Fibroblast of mammary gland (primary cell): ENCODE measurements at regions not wholly inside any gene's neighbourhood (a gene's known extent, or its start where the extent isn't known, plus 50 kb on each side); places are given as distances from the start of the nearest gene placed in this dataset.

Source experiments
- DNase-seq: peaks from one replicate; pipeline ENCODE4 v3.0.0-alpha.2; 2010; ENCODE audit warnings: low read depth
- H3K4me3 ChIP-seq: 2 replicates; pipeline ENCODE4 v1.5.1; 2011; ENCODE audit warnings: low read depth, mild to moderate bottlenecking, low read length, moderate library complexity; ENCODE audit not compliant: control insufficient read depth
- TF ChIP-seq, protein P1 (sequence below): conservative IDR thresholded peaks from 2 replicates; pipeline ENCODE4 v1.5.1; 2011; ENCODE audit warnings: low read depth, low read length, inconsistent platforms; ENCODE audit not compliant: control insufficient read depth, insufficient read depth

DNA sequence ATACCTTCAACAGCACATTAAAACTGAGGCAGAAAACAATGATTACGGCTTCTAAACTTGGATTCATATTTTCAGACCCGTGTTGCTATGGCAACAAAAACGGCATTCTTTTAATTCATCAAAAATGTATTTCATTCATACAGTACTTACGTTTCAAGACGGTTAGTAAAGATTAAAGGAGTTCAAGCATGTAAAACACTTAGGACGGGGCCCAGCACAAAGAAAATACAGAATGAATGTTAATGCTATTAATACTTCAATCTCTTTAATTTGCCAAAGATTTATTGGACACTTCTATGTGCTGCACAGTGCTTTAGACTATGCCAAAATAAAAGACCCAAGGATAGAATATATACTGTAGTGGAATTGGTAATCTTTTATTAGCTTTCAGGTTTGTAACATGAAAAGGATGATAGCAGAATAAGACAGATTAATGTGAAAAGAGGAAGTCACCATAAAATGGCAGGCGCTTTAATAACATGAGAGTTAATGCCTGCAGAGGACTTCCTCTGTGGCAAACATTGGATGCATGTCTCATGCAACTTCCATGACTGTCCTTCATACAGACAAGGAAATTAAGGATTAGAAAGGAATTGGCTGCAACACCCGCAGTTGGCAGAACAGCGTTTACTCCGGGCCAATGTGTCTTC lies 201.6 kb upstream of the KLF6 start:
- TF ChIP-seq, protein P1, sequence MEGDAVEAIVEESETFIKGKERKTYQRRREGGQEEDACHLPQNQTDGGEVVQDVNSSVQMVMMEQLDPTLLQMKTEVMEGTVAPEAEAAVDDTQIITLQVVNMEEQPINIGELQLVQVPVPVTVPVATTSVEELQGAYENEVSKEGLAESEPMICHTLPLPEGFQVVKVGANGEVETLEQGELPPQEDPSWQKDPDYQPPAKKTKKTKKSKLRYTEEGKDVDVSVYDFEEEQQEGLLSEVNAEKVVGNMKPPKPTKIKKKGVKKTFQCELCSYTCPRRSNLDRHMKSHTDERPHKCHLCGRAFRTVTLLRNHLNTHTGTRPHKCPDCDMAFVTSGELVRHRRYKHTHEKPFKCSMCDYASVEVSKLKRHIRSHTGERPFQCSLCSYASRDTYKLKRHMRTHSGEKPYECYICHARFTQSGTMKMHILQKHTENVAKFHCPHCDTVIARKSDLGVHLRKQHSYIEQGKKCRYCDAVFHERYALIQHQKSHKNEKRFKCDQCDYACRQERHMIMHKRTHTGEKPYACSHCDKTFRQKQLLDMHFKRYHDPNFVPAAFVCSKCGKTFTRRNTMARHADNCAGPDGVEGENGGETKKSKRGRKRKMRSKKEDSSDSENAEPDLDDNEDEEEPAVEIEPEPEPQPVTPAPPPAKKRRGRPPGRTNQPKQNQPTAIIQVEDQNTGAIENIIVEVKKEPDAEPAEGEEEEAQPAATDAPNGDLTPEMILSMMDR: no peak
- DNase-seq: no peak
- H3K4me3 ChIP-seq: no peak overlapping the region

DNA sequence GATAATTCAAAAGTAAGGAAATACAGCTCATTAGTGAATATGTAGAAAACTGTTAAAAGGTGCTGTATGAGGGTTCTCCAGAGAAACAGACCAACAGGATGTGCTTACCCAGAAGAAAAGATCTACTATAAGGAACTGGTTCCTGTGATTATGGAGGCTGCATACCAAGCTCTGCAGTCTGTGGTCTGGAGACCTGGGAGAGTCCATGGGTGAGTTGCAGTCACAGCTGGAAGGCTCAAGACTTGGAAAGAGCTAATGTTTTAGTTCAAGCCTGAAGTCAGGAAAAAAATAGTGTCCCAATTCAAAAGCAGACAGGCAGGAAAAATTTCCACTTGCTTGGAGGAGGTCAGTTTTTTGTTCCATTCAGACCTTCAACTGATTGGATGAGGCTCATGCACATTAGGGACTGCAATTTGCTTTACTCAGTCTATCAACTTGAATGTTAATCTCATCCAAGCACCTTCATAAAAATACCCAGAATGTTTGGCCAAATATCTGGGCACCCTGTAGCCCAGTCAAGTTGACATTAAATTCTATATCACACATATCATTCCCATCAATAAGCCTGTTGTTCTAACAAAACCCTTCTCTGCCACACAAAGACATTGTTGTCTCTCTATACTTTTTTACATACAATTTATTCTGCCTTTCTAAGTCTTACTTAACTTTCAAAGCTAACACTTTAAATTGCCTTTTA lies 197.9 kb upstream of the KLF6 start:
- no peak for DNase-seq
- H3K4me3 ChIP-seq: no peak overlapping the region
- TF ChIP-seq, protein P1: no peak

DNA sequence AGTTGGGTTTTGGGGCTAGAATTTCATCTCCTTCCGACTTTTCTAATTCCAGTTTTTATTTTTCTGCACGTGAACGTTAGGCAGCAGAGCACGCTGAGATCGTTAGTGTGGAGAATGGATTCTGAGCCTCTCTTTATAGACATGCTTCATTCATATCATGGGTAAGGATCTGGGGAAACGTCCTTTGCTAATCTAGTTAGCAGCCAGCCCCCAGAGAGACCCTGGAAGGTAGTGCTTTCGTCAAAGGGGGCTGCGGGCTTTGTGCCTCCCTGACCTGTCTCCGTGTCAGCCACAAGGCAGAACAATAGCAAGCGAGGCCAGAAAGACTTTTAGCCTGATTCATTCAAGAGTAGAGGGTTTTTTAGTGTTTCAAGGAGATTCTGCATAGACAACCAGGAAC lies 196.3 kb upstream of the KLF6 start:
- no peak for DNase-seq
- TF ChIP-seq, protein P1: no peak
- H3K4me3 ChIP-seq: no peak overlapping the region

DNA sequence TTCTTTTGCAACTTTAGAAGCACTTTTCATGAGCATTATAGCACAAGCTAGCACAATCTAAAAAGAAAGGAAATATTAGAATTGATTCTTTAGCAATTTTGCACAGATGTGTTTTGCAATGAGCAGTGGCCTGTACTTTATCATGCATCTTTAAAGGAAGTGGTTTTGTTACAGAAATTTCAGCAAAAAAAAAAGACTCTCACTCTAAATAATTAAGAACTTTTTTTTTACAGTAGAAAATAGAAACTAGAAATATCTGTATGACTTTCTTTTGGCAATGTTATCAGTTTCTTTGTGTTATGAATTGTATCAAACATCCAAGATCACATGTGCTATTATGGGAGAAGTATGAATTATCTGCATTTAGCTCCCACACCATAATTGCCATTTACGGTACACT lies 195.7 kb upstream of the KLF6 start:
- DNase-seq: no peak
- TF ChIP-seq, protein P1: no peak
- H3K4me3 ChIP-seq: no peak overlapping the region

DNA sequence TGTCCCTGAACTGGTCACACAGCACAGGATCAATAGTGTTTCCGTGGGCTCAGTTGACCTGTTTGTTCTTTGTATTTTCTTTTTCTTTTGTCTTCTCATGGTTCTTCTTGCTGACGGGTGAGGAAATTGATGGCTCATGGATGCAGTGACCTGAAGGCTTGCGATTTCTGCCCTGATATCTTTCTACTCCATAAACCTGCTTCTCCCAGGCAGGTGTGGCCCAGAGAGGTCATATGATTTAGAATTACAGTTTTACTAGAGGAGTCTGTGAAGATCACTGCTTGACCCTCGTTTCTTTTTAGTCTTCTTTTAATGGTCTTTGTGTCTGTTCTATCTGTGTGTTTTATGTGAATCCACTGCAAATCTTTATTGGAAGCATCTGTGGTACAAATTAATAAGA lies 195.1 kb upstream of the KLF6 start:
- TF ChIP-seq, protein P1: no peak
- H3K4me3 ChIP-seq: no peak overlapping the region
- no peak for DNase-seq

DNA sequence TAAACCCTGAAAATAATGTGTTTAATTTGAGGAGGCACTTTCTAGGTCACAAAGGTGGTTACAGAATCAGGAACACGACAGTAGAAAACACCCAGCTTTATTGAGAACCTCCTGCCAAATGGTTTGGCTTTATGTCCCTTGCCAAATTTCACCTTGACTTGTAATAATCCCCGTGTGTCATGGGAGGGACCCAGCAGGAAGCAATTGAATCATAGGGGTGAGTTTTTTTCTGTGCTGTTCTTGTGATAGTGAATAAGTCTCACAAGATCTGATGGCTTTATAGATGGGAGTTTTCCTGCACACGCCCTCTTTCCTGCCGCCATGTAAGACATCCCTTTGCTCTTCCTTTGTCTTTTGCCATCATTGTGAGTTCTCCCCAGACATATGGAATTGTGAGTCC lies 193.8 kb upstream of the KLF6 start:
- no peak overlapping the region for H3K4me3 ChIP-seq
- DNase-seq: peak; percentile 31
- TF ChIP-seq, protein P1: no peak
